Hepatocyte (in vitro differentiated cells): ENCODE measurements at regions not wholly inside any gene's neighbourhood (a gene's known extent, or its start where the extent isn't known, plus 50 kb on each side); places are given as distances from the start of the nearest gene placed in this dataset.

Experiments
- EZH2phosphoT487 ChIP-seq: fragments of 200-600 bp; sonication (generic); IDR thresholded peaks from one replicate; pipeline ENCODE4 v1.6.1; 2018; ENCODE audit warnings: antibody characterized with exemption, mild to moderate bottlenecking, low read depth, moderate library complexity; ENCODE audit not compliant: unreplicated experiment, severe bottlenecking
- TF ChIP-seq, protein P1 (sequence below): fragments of 200-600 bp; sonication (generic); IDR thresholded peaks from 2 replicates; pipeline ENCODE4 v1.5.1; 2016; ENCODE audit warnings: antibody characterized with exemption, mild to moderate bottlenecking; ENCODE audit not compliant: poor library complexity

DNA sequence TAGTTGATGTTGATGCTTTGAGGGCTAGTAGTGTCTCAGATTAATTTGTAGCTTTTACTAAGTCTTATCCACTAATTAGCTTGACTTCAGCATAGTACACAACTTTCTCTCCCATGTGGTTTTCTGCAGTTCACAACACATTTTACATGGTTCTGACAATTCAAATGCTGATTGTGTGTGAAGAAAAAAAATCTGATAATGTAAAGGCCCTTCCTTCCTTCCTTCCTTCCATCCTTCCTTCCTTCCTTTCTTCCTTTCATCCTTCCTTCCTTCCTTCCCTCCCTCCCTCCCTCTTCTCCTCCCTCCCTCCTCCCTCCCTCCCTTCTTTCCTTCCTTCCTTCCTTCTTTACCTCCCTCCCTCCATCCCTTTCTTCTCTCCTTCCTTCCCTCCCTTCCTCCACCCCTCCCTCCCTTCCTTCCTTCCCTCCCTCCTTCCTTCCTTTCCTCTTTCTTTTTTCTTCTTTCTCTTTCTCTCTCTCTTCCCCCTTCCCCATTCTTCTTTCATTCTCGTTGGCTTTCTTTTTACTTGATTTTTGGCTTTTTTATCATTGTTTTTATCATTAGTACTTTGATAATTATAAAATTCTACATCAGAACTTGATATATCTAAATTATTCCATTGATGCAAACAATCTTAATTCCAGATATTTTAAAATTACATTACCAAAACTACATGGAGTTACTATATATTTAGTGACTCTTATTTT, 1415.6 kb downstream of the LRFN5 start:
- TF ChIP-seq, protein P1, sequence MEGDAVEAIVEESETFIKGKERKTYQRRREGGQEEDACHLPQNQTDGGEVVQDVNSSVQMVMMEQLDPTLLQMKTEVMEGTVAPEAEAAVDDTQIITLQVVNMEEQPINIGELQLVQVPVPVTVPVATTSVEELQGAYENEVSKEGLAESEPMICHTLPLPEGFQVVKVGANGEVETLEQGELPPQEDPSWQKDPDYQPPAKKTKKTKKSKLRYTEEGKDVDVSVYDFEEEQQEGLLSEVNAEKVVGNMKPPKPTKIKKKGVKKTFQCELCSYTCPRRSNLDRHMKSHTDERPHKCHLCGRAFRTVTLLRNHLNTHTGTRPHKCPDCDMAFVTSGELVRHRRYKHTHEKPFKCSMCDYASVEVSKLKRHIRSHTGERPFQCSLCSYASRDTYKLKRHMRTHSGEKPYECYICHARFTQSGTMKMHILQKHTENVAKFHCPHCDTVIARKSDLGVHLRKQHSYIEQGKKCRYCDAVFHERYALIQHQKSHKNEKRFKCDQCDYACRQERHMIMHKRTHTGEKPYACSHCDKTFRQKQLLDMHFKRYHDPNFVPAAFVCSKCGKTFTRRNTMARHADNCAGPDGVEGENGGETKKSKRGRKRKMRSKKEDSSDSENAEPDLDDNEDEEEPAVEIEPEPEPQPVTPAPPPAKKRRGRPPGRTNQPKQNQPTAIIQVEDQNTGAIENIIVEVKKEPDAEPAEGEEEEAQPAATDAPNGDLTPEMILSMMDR: no peak
- no peak for TF ChIP-seq EZH2phosphoT487
